ENCODE measurements at regions not wholly inside any gene's neighbourhood (a gene's known extent, or its start where the extent isn't known, plus 50 kb on each side); places are given as distances from the start of the nearest gene placed in this dataset.

- Histone ChIP-seq H3K4me1 (ENCODE audit: control insufficient read depth, extremely low read depth, insufficient read depth, low read length) (peaks cover 21% of the 10 kb centered on the region), H3K79me2 (ENCODE audit: control insufficient read depth, insufficient read depth, low read length) (no peaks in the 10 kb centered on the region), H4K20me1 (replicated peaks; ENCODE audit: control insufficient read depth, extremely low read depth, insufficient read depth, low read length) (no peaks in the 10 kb centered on the region), H3K27me3 (ENCODE audit: control insufficient read depth in 2 of 2, insufficient read depth in 2 of 2, low read length in 2 of 2) (no peaks in the 10 kb centered on the region), H3K4me2 (ENCODE audit: insufficient read depth, low read length) (no peak overlapping the region), H3K9me3 (replicated peaks; ENCODE audit: control insufficient read depth, insufficient read depth, low read length) (no peaks in the 10 kb centered on the region), H3K9ac (replicated peaks; ENCODE audit: extremely low read depth, insufficient read depth, low read length) (no peak overlapping the region), H3K36me3 (ENCODE audit: control insufficient read depth in 2 of 2, extremely low read depth in 1 of 2, insufficient read depth in 2 of 2, low read length in 2 of 2) (no peaks in the 10 kb centered on the region), H2AFZ (ENCODE audit: low read depth, low read length) (no peak overlapping the region), H3K9me1 (replicated peaks; ENCODE audit: control insufficient read depth, extremely low read depth, insufficient read depth, low read length) (no peaks in the 10 kb centered on the region), H3K4me3 (replicated peaks in 1 of 3; ENCODE audit: insufficient read depth in 1 of 3, low read depth in 1 of 3, low read length in 3 of 3) (no peak overlapping the region), H3K27ac (ENCODE audit: insufficient read depth, low read depth, low read length) (no peak overlapping the region)
- no TSS peak for BruUV-seq (replicated peaks)
- intact Hi-C loops (cut with micrococcal nuclease) (no loop called here), dilution Hi-C loops (cut with MboI; ENCODE audit: extremely low pct_ligation_motif_present, low sequenced_read_pairs) (no loop called here)
- CTCF ChIA-PET, result no interaction called here
- POLR2A ChIA-PET, result no interaction called here
- no peak for TF ChIP-seq FOS (IDR thresholded peaks at IDR 0.05; ENCODE audit: borderline replicate concordance, insufficient read depth, low read length)
- no peak for TF ChIP-seq MYC (IDR thresholded peaks at IDR 0.05; ENCODE audit: low read depth, low read length)
- TF ChIP-seq POLR2A (IDR thresholded peaks at IDR 0.05; ENCODE audit: low read depth, low read length), result no peak
- TF ChIP-seq CTCF (IDR thresholded peaks at IDR 0.05; ENCODE audit: extremely low read depth in 1 of 2, insufficient read depth in 1 of 2, low read depth in 1 of 2, low read length in 2 of 2), result no peak
- TF ChIP-seq, protein P1, sequence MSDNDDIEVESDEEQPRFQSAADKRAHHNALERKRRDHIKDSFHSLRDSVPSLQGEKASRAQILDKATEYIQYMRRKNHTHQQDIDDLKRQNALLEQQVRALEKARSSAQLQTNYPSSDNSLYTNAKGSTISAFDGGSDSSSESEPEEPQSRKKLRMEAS (IDR thresholded peaks at IDR 0.05; ENCODE audit: insufficient read depth, insufficient read length), result no peak
- TF ChIP-seq POLR2AphosphoS5 (IDR thresholded peaks at IDR 0.05; ENCODE audit: insufficient read depth, low read depth, low read length), result no peak
- no peak for TF ChIP-seq GATA2 (IDR thresholded peaks at IDR 0.05; ENCODE audit: insufficient read depth, insufficient read length, low read depth, low read length)
- no peak for TF ChIP-seq JUN (IDR thresholded peaks at IDR 0.05; ENCODE audit: borderline replicate concordance, insufficient read depth, insufficient read length, low read depth)
- TF ChIP-seq EZH2 (IDR thresholded peaks at IDR 0.05; ENCODE audit: borderline replicate concordance, low read depth, low read length, severe bottlenecking), result no peak
- DNase-seq (ENCODE audit: low read depth, low spot score), result no peak
- FAIRE-seq, result no peak
Measured at GRCh38 chr15:39400821-39401550, 179.9 kb upstream of the THBS1 start.

Measured in endothelial cell of umbilical vein (primary cell).